ENCODE measurements at regions not wholly inside any gene's neighbourhood (a gene's known extent, or its start where the extent isn't known, plus 50 kb on each side); places are given as distances from the start of the nearest gene placed in this dataset.

DNA sequence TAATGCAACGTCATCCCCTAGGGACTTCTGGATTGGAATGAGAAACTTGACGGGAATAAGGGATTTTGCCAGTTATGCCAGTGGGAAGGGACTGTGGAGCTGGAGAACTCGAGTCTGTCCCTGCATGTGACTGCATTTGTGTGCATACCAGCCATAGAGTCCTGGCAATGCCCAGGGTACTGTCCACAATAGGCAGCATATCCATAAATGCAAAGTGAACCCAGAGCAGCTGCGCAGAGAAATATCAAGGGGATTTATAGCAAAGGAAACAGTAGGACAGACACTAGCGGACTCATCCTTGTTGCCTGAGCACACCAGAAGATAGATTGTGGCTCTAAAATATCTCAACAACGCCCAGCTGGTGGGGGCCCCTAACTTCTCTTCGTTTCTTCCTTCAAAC is 247.1 kb upstream of the SRRM4 start:
- H2AFZ ChIP-seq (ENCODE audit: low read length): no peak overlapping the region
- TF ChIP-seq, protein P1, sequence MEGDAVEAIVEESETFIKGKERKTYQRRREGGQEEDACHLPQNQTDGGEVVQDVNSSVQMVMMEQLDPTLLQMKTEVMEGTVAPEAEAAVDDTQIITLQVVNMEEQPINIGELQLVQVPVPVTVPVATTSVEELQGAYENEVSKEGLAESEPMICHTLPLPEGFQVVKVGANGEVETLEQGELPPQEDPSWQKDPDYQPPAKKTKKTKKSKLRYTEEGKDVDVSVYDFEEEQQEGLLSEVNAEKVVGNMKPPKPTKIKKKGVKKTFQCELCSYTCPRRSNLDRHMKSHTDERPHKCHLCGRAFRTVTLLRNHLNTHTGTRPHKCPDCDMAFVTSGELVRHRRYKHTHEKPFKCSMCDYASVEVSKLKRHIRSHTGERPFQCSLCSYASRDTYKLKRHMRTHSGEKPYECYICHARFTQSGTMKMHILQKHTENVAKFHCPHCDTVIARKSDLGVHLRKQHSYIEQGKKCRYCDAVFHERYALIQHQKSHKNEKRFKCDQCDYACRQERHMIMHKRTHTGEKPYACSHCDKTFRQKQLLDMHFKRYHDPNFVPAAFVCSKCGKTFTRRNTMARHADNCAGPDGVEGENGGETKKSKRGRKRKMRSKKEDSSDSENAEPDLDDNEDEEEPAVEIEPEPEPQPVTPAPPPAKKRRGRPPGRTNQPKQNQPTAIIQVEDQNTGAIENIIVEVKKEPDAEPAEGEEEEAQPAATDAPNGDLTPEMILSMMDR (conservative IDR thresholded peaks at IDR 0.05 in 1 of 2, IDR thresholded peaks at IDR 0.05 in 1 of 2; ENCODE audit: low read depth in 1 of 2, low read length in 2 of 2): no peak
- no peak for TF ChIP-seq EZH2 (IDR thresholded peaks at IDR 0.05; ENCODE audit: low read length, missing control alignments)
- no peak for DNase-seq (ENCODE audit: low read depth in 2 of 2)
- H3K4me1 ChIP-seq (ENCODE audit: control insufficient read depth, extremely low read depth, insufficient read depth, low read length): no peaks in the 10 kb centered on the region
- no peak overlapping the region for H3K4me3 ChIP-seq (replicated peaks in 1 of 4; ENCODE audit: control extremely low read depth in 1 of 4, insufficient read depth in 1 of 4, low read depth in 3 of 4, low read length in 4 of 4)
- no peak overlapping the region for H3K4me2 ChIP-seq (ENCODE audit: extremely low read depth, insufficient read depth, low read length)
- H3K36me3 ChIP-seq (ENCODE audit: control insufficient read depth, insufficient read depth, low read length): no peaks in the 10 kb centered on the region
- H3K27me3 ChIP-seq (ENCODE audit: control insufficient read depth, insufficient read depth, low read length): no peaks in the 10 kb centered on the region
- no peaks in the 10 kb centered on the region for H3K79me2 ChIP-seq (ENCODE audit: control insufficient read depth, insufficient read depth, low read length)
- no peak overlapping the region for H3K27ac ChIP-seq (ENCODE audit: insufficient read depth, low read length)
- H3K9me3 ChIP-seq (ENCODE audit: control insufficient read depth, insufficient read depth, low read depth, low read length): no peaks in the 10 kb centered on the region
- H3K9ac ChIP-seq (ENCODE audit: insufficient read depth, low read length): no peak overlapping the region
- no peaks in the 10 kb centered on the region for H4K20me1 ChIP-seq (ENCODE audit: control insufficient read depth, extremely low read depth, insufficient read depth, low read length)

DNA sequence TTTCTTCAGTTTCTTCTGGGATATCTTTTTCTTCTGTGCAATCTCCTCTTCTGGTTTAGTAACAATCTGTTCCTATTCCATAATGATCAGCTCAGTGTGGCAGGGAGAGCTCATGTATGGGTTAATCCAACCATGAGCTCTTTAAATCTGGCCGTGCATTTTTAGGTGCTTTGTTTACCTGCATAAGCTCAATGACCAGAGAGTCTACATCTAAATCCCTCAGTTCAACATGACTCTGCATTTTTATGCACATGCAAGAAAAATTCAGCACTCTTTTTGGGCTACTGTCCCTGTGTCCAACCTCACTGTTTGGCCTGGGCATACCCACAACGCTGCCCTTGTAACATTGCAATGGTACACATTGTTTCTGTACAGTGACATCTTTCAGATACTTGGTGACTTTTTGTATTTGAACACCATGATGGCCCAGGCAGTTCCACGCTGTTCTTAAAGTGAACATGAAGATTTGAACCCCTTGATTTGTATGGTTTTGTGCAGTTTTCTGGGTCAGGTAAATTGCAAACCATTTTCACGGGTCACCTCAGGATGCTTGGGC is 243.3 kb upstream of the SRRM4 start:
- TF ChIP-seq, protein P1 (conservative IDR thresholded peaks at IDR 0.05 in 1 of 2, IDR thresholded peaks at IDR 0.05 in 1 of 2; ENCODE audit: low read depth in 1 of 2, low read length in 2 of 2): no peak
- no peak for TF ChIP-seq EZH2 (IDR thresholded peaks at IDR 0.05; ENCODE audit: low read length, missing control alignments)
- Histone ChIP-seq H3K9ac (ENCODE audit: insufficient read depth, low read length) (no peak overlapping the region), H4K20me1 (ENCODE audit: control insufficient read depth, extremely low read depth, insufficient read depth, low read length) (no peaks in the 10 kb centered on the region)

DNA sequence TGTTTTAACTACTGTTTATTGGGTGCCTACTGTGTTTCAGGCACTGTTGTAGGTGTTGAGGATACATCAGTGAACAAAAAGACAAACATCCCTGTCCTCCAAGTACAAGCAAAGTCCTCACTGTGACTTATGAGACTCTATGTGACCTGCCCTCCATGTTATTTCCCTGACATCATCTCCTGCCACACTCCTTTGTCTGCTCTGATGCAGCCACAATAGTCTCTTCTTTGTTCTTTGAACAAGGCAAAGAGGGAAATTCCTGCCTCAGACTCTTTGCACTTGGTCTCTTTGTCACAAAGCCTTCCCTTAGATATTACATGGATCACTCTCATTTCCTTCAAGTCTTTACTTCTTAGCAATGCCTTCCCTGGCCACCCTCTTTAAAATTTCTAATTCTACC is 240.1 kb upstream of the SRRM4 start:
- Histone ChIP-seq H3K4me3 (replicated peaks in 1 of 4; ENCODE audit: control extremely low read depth in 1 of 4, insufficient read depth in 1 of 4, low read depth in 3 of 4, low read length in 4 of 4) (no peak overlapping the region), H4K20me1 (ENCODE audit: control insufficient read depth, extremely low read depth, insufficient read depth, low read length) (no peaks in the 10 kb centered on the region), H3K9ac (ENCODE audit: insufficient read depth, low read length) (no peak overlapping the region), H2AFZ (ENCODE audit: low read length) (no peak overlapping the region), H3K9me3 (ENCODE audit: control insufficient read depth, insufficient read depth, low read depth, low read length) (no peaks in the 10 kb centered on the region), H3K79me2 (ENCODE audit: control insufficient read depth, insufficient read depth, low read length) (no peaks in the 10 kb centered on the region), H3K4me1 (ENCODE audit: control insufficient read depth, extremely low read depth, insufficient read depth, low read length) (no peaks in the 10 kb centered on the region), H3K36me3 (ENCODE audit: control insufficient read depth, insufficient read depth, low read length) (no peaks in the 10 kb centered on the region), H3K4me2 (ENCODE audit: extremely low read depth, insufficient read depth, low read length) (no peak overlapping the region), H3K27ac (ENCODE audit: insufficient read depth, low read length) (no peak overlapping the region), H3K27me3 (ENCODE audit: control insufficient read depth, insufficient read depth, low read length) (no peaks in the 10 kb centered on the region)
- DNase-seq (ENCODE audit: low read depth in 2 of 2): no peak
- TF ChIP-seq, protein P1 (conservative IDR thresholded peaks at IDR 0.05 in 1 of 2, IDR thresholded peaks at IDR 0.05 in 1 of 2; ENCODE audit: low read depth in 1 of 2, low read length in 2 of 2): no peak
- TF ChIP-seq EZH2 (IDR thresholded peaks at IDR 0.05; ENCODE audit: low read length, missing control alignments): no peak

More for the DNA sequence above, 243.3 kb upstream of the SRRM4 start:
- Histone ChIP-seq H3K27me3 (ENCODE audit: control insufficient read depth, insufficient read depth, low read length) (no peaks in the 10 kb centered on the region), H3K4me1 (ENCODE audit: control insufficient read depth, extremely low read depth, insufficient read depth, low read length) (no peaks in the 10 kb centered on the region), H3K79me2 (ENCODE audit: control insufficient read depth, insufficient read depth, low read length) (no peaks in the 10 kb centered on the region), H3K9me3 (ENCODE audit: control insufficient read depth, insufficient read depth, low read depth, low read length) (no peaks in the 10 kb centered on the region), H3K4me3 (replicated peaks in 1 of 4; ENCODE audit: control extremely low read depth in 1 of 4, insufficient read depth in 1 of 4, low read depth in 3 of 4, low read length in 4 of 4) (no peak overlapping the region), H2AFZ (ENCODE audit: low read length) (no peak overlapping the region), H3K27ac (ENCODE audit: insufficient read depth, low read length) (no peak overlapping the region), H3K4me2 (ENCODE audit: extremely low read depth, insufficient read depth, low read length) (no peak overlapping the region), H3K36me3 (ENCODE audit: control insufficient read depth, insufficient read depth, low read length) (no peaks in the 10 kb centered on the region)
- DNase-seq (ENCODE audit: low read depth in 2 of 2): no peak
